ENCODE measurements at regions not wholly inside any gene's neighbourhood (a gene's known extent, or its start where the extent isn't known, plus 50 kb on each side); places are given as distances from the start of the nearest gene placed in this dataset.

DNA sequence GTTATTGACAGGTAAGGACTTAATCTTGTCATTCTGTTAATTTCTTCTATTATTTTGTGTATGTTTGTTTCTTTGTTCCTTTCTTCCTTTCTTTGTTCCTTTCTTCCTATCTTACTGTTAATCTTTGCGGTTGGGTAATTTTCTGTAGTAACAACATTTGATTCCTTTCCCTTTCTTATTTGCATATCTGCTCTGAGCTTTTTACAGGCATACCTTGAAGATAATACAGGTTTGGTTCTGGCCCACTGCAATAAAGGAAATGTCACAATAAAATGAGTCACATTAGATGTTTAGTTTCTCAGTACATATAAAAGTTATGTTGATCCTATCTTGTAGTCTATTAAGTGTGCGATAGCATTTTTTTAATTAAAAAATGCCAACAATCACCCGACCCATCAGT lies 440.7 kb downstream of the NFIB start:
- Mint-ChIP-seq H3K36me3 (no peaks in the 10 kb centered on the region), H3K27ac (no peak overlapping the region), H3K4me3 (no peak overlapping the region), H3K4me1 (no peaks in the 10 kb centered on the region), H3K27me3 (no peaks in the 10 kb centered on the region), H3K9me3 (peaks cover 12% of the 10 kb centered on the region)
- no peak for DNase-seq
- CTCF ChIA-PET, result interaction anchor here (0.6 kb wide), 1 partner anchor 784 kb away, joined by 3 read pairs; no protein-coding TSS in a partner anchor

DNA sequence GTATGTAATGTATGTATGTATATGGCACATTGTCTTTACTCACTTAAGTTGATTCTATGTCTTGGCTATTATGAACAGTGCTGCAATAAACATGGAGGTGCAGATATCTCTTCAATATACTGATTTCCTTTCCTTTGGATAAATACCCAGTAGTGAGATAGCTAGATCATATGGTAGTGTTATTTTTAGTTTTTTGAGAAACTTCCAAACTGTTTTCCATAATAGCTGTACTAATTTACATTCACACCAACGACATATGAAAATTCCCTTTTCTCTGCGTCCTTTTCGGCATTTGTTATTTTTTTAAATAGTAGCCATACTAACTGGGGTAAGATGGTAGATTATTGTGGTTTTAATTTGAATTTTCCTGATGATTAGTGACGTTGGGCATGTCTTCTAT lies 445.6 kb downstream of the NFIB start:
- Mint-ChIP-seq H3K27ac (no peak overlapping the region), H3K4me3 (no peak overlapping the region), H3K4me1 (no peaks in the 10 kb centered on the region), H3K36me3 (no peaks in the 10 kb centered on the region), H3K9me3 (peaks cover 3% of the 10 kb centered on the region), H3K27me3 (no peaks in the 10 kb centered on the region)
- no peak for DNase-seq
- CTCF ChIA-PET, result no interaction called here

- CTCF ChIA-PET, result no interaction called here
- Mint-ChIP-seq H3K27ac (no peak overlapping the region), H3K9me3 (no peaks in the 10 kb centered on the region), H3K36me3 (no peaks in the 10 kb centered on the region), H3K4me3 (no peak overlapping the region), H3K4me1 (no peaks in the 10 kb centered on the region), H3K27me3 (no peaks in the 10 kb centered on the region)
- no peak for DNase-seq
Observed at GRCh38 chr9:13865869-13866268, 448.1 kb downstream of the NFIB start.

GRCh38 chr9:13863112-13863511 lies 450.8 kb downstream of the NFIB start:
- CTCF ChIA-PET, result no interaction called here
- Mint-ChIP-seq H3K9me3 (no peaks in the 10 kb centered on the region), H3K27ac (no peak overlapping the region), H3K4me1 (no peaks in the 10 kb centered on the region), H3K36me3 (no peaks in the 10 kb centered on the region), H3K27me3 (no peaks in the 10 kb centered on the region), H3K4me3 (no peak overlapping the region)
- no peak for DNase-seq

GRCh38 chr9:13862654-13863053 lies 451.3 kb downstream of the NFIB start:
- no peaks in the 10 kb centered on the region for H3K36me3 Mint-ChIP-seq
- H3K9me3 Mint-ChIP-seq, result no peaks in the 10 kb centered on the region
- H3K4me3 Mint-ChIP-seq, result no peak overlapping the region
- no peaks in the 10 kb centered on the region for H3K27me3 Mint-ChIP-seq
- no peaks in the 10 kb centered on the region for H3K4me1 Mint-ChIP-seq
- CTCF ChIA-PET, result no interaction called here
- no peak for DNase-seq
- no peak overlapping the region for H3K27ac Mint-ChIP-seq

DNA sequence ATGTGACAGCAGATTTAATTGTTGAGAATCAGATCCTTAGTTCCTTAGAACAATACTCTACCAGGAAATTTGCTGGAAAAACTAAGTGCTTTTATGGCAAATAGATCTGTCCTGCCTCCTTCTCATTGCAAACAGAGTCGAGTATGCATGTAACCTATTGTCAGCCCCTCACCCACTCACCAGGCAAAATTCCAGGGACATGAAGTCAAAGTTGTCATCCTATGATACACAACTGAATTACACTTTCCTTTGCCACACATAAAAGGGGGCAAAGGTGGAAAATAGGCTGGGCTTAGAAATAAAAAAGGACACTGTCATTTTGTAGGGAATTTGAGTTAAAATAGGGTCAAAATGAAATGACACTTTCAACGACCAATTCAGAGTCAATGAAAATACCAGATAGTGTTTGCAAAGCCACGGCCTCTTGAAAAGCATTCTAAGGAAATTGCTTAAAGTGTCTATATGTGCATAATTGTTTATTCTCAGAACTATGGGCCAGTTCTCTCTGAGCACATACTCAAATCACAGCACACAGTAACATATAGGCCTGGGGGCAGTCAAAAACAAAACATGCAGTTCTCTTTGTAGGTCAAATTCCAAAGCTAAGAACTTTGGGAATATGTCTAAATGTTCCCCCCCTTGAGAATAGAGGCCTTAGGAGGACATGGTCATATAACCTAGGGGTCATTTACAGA lies 452.8 kb downstream of the NFIB start:
- CTCF ChIA-PET, result no interaction called here
- Mint-ChIP-seq H3K4me3 (no peak overlapping the region), H3K27me3 (no peaks in the 10 kb centered on the region), H3K27ac (no peak overlapping the region), H3K36me3 (no peaks in the 10 kb centered on the region), H3K4me1 (no peaks in the 10 kb centered on the region), H3K9me3 (peaks cover 4% of the 10 kb centered on the region)
- DNase-seq, result no peak

DNA sequence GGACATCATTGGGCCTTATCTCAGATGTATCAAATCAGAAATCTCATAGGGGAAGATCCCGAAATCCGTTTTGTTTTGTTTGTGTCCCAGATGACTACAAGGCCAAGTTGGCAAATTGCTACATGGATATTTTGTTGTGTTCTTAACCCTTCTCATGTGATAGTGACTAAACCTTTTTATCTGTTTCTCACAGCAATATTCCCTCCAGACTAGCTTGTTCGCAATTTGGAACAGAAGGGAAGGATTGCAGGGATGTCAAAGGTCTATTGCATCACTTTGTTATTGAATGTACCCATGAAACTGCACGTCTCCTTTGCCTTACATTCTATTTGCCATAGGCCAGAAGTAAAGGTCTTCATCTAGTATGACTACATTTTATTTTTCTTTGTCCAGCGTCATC lies 453.9 kb downstream of the NFIB start:
- no peak overlapping the region for H3K4me3 Mint-ChIP-seq
- no peaks in the 10 kb centered on the region for H3K4me1 Mint-ChIP-seq
- DNase-seq, result no peak
- CTCF ChIA-PET, result no interaction called here
- H3K36me3 Mint-ChIP-seq, result no peaks in the 10 kb centered on the region
- H3K27me3 Mint-ChIP-seq, result no peaks in the 10 kb centered on the region
- H3K27ac Mint-ChIP-seq, result no peak overlapping the region
- peaks cover 4% of the 10 kb centered on the region for H3K9me3 Mint-ChIP-seq

DNA sequence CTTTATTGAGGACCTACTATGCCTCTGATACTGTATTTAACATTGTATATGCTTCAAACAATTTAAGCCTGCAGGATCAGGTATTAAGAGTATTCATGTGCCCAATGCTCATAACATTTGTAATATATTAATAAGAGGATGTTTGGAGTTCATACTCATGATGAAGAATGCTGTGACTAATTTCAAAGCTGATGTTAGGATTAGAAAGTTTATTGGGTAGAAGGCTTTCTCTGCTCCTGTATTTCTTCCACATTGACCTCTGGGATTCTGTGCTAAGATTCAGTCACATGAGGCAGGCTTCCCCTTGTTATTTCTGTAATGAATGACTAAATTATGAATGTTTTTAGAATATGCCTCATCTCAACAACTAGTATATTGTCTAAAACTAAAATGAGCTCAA lies 456.4 kb downstream of the NFIB start:
- no peaks in the 10 kb centered on the region for H3K27me3 Mint-ChIP-seq
- no peaks in the 10 kb centered on the region for H3K4me1 Mint-ChIP-seq
- DNase-seq, result no peak
- CTCF ChIA-PET, result no interaction called here
- no peaks in the 10 kb centered on the region for H3K36me3 Mint-ChIP-seq
- no peak overlapping the region for H3K4me3 Mint-ChIP-seq
- peaks cover 4% of the 10 kb centered on the region for H3K9me3 Mint-ChIP-seq
- H3K27ac Mint-ChIP-seq, result no peak overlapping the region

DNA sequence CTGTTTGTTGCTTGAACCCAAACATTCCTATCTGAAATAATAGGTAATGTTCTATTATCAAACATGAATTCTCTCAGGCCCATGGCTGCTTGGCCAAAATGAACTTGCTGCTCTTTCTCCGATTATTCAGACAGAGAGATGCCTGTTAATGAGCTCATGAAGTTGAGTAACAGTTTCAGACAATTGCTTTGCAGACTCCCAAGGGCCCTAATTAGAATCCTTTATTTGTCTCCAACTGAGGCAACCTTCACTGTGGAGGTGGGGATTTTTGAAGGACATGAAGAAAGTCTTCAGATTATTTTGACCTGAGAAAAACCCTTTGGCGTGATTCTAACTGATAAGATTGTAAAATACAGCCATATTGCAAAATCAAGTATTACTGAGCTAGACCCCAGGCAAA lies 466.7 kb downstream of the NFIB start:
- Mint-ChIP-seq H3K36me3 (no peaks in the 10 kb centered on the region), H3K9me3 (peaks cover 4% of the 10 kb centered on the region), H3K4me3 (no peak overlapping the region), H3K27me3 (no peaks in the 10 kb centered on the region), H3K27ac (no peak overlapping the region), H3K4me1 (no peaks in the 10 kb centered on the region)
- CTCF ChIA-PET, result no interaction called here
- DNase-seq, result no peak

DNA sequence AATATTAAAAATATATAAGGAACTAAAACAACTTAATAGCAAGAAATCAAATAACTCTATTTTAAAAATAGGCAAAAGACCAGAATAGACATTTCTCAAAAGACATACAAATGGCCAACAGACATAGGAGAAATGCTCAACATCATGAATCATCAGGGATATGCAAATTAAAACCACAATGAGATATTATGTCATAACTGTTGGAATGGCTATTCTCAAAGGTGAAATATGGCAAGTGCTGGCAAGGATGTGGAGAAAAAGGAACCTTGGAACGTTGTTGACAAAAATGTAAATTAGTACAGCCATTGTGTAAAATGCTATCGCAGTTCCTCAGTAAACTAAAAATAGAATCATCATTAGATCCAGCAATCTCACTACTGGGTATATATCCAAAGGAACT lies 468.5 kb downstream of the NFIB start:
- no peak for DNase-seq
- H3K36me3 Mint-ChIP-seq, result no peaks in the 10 kb centered on the region
- peaks cover 2% of the 10 kb centered on the region for H3K9me3 Mint-ChIP-seq
- no peak overlapping the region for H3K4me3 Mint-ChIP-seq
- no peaks in the 10 kb centered on the region for H3K4me1 Mint-ChIP-seq
- CTCF ChIA-PET, result no interaction called here
- H3K27ac Mint-ChIP-seq, result no peak overlapping the region
- H3K27me3 Mint-ChIP-seq, result no peaks in the 10 kb centered on the region

DNA sequence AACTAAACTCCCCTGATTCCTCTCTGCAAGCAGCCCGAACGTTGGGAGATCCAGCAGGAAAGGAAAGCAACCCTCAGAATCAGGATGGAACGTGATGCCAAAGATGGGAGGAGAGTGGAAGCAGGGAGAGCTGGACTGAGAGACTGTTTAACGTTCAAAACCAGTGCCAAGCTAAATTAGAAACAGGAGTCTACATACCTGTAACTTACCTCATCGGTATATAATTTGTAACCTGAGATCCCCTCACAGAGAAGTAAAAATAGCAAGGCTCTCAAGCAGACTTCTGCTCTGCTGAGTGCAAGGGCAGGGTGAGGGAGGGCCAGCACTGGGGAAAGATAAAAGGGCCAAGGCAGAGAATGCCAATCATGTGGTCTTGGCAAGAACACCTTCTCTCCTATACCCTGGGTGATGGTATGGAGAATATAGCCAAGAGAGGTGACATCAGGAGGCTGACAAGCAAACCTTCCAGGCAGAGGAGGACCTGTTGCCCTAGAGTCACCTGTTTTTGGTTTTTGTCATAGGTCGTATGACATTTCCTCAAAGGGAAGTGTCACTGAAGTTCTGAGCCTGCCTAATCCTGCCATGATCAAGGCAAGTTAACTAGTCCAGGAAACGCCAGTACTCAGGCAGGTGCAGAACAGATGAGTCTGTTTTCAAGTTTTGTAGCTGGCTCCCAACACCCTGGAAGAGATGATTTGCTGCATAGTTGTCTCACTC lies 472.0 kb downstream of the NFIB start:
- H3K36me3 Mint-ChIP-seq, result no peaks in the 10 kb centered on the region
- H3K27ac Mint-ChIP-seq, result no peak overlapping the region
- H3K4me3 Mint-ChIP-seq, result no peak overlapping the region
- no peaks in the 10 kb centered on the region for H3K27me3 Mint-ChIP-seq
- H3K9me3 Mint-ChIP-seq, result peaks cover 8% of the 10 kb centered on the region
- H3K4me1 Mint-ChIP-seq, result no peaks in the 10 kb centered on the region
- DNase-seq, result no peak
- CTCF ChIA-PET, result no interaction called here

DNA sequence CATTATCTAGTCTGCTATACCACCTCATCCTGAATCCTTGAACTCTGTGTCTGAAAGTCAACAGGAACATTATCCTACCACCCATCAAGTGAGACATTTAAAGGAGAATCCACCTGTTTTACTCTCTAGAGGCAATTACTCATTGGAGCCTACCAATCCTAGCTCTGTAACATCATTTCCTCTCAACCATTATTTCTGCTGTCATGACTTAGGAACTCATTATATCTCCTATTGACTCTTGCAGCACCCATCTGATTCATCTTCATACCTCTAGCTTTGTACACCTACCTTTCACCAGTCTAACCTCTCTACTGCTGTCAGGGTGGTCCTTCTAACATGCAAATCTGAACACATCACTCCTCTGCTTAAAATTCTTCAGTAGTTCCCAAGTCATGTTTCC lies 481.5 kb downstream of the NFIB start:
- H3K4me1 Mint-ChIP-seq, result no peaks in the 10 kb centered on the region
- CTCF ChIA-PET, result no interaction called here
- no peak overlapping the region for H3K27ac Mint-ChIP-seq

GRCh38 chr9:13823026-13823425 lies 490.9 kb downstream of the NFIB start:
- no peak for DNase-seq
- H3K4me3 Mint-ChIP-seq, result no peak overlapping the region
- H3K36me3 Mint-ChIP-seq, result no peaks in the 10 kb centered on the region
- no peak overlapping the region for H3K27ac Mint-ChIP-seq
- H3K9me3 Mint-ChIP-seq, result peaks cover 6% of the 10 kb centered on the region
- H3K27me3 Mint-ChIP-seq, result no peaks in the 10 kb centered on the region
- CTCF ChIA-PET, result no interaction called here
- H3K4me1 Mint-ChIP-seq, result no peaks in the 10 kb centered on the region

More for the DNA sequence above, 481.5 kb downstream of the NFIB start:
- H3K9me3 Mint-ChIP-seq, result peaks cover 22% of the 10 kb centered on the region
- no peak for DNase-seq
- no peaks in the 10 kb centered on the region for H3K36me3 Mint-ChIP-seq
- no peaks in the 10 kb centered on the region for H3K27me3 Mint-ChIP-seq
- no peak overlapping the region for H3K4me3 Mint-ChIP-seq

- DNase-seq, result no peak
- Mint-ChIP-seq H3K36me3 (no peaks in the 10 kb centered on the region), H3K4me3 (no peak overlapping the region), H3K27ac (no peak overlapping the region), H3K9me3 (peaks cover 6% of the 10 kb centered on the region), H3K4me1 (no peaks in the 10 kb centered on the region), H3K27me3 (no peaks in the 10 kb centered on the region)
- CTCF ChIA-PET, result no interaction called here
Observed at GRCh38 chr9:13817754-13818278, 496.1 kb downstream of the NFIB start.

DNA sequence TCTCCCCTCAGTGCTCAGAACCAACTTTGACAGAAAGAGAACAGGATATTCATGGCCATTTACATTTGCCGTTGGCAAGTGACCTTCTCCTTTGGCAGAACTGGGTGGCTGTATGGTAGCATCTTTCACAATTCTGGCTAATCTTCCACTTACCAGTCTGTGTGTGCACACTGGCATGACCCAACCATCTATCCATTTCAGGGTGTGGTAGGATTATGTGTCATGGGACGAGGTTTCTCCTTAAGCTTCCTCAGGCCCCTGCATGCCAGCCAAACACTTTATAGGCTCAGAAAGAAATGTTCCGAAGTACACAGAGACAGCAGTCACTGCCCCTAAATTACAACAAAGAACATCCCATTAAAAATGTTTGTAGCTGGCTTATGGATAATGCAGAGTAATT lies 497.1 kb downstream of the NFIB start:
- no peaks in the 10 kb centered on the region for H3K27me3 Mint-ChIP-seq
- H3K36me3 Mint-ChIP-seq, result no peaks in the 10 kb centered on the region
- CTCF ChIA-PET, result no interaction called here

More for the DNA sequence above, 497.1 kb downstream of the NFIB start:
- Mint-ChIP-seq H3K4me3 (no peak overlapping the region), H3K4me1 (no peaks in the 10 kb centered on the region), H3K27ac (no peak overlapping the region), H3K9me3 (peaks cover 3% of the 10 kb centered on the region)
- no peak for DNase-seq

Data from activated naive CD4-positive, alpha-beta T cell treated with anti-CD3 and anti-CD28 coated beads, Interleukin-2, amount 10 ng/mL, durations not matched to agents 7 days and 5 days (primary cell).